D341Med (cell line): ENCODE measurements at regions not wholly inside any gene's neighbourhood (a gene's known extent, or its start where the extent isn't known, plus 50 kb on each side); places are given as distances from the start of the nearest gene placed in this dataset.

ENCODE experiments used
- DNase-seq: peaks from one replicate; pipeline ENCODE4 v3.0.0; 2012; ENCODE audit warnings: low spot score

- DNase-seq: no peak
Observed at GRCh38 chr7:137172105-137172590, 171.4 kb downstream of the PTN start.

DNA sequence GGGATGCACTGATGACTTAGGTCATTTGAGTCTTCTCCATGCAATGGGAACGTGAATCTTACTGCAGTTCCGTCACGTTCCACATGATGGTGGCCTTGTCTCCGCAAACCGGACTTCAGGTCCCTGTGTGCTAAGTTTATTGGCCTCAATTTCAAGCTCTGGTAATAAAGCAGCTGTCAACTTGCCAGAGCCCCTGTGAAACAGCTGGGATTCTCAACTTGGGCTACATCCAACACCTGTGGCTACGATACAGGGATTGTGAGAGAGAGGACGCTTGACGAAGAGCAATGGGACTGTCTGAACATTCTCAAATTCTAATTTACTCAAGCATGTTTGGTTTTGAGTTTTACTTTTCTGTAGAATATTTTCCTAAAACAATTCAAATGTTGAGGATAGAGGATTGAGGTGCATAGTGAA is 174.2 kb downstream of the PTN start:
- peak; percentile 69 for DNase-seq

DNA sequence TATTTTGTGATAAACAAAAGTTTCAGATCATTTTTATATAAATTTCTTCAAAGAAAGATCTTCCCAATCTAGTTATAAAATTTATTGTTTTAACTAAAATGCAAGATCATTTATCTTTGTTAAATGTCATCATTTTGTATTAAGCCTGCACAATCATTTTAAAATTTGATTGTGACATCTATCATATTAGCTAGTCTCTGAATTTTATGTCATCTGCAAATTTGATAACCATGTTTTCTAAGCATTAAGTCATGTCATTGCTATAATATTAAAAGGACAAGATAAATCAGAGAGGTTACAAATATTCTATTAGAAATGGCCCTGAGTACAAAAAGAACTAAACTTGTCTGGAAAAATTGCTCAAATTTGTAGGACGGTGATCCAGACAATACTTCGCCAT is 175.9 kb downstream of the PTN start:
- no peak for DNase-seq

DNA sequence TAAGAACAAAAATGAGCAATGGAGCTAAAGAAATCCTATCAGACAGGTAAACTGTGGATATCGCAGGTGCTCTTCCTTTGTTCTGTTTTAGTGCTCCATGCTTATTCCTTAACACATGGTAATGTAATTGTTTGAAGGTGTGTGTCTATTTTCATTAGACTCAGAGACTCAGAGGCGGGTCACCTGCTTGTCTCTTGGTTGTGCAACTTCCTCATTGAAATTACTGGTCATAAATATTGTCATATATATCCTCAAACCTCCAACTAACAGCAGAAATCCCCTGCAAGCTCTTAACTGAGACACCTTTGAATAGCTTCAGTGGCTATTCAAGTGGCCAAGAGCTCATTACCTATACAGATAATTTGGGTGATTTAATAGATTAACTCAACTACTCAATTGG is 177.2 kb downstream of the PTN start:
- DNase-seq: no peak

GRCh38 chr7:137165786-137166185 is 177.7 kb downstream of the PTN start:
- DNase-seq: no peak

- no peak for DNase-seq
Observed at GRCh38 chr7:137165241-137165640, 178.3 kb downstream of the PTN start.

DNA sequence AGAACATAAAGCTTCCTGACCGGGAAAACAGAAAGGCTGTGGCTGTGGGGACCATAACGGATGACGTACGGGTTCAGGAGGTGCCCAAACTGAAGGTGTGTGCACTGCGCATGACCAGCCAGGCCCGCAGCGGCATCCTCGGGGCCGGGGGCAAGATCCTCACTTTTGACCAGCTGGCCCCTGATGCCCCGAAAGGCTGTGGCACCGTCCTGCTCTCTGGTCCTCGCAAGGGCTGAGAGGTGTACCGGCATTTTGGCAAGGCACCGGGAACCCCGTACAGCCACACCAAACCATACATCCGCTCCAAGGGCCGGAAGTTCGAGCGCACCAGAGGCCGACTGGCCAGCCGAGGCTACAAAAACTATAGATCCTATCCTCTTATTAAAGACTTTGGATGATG is 179.3 kb downstream of the PTN start:
- DNase-seq: no peak

DNA sequence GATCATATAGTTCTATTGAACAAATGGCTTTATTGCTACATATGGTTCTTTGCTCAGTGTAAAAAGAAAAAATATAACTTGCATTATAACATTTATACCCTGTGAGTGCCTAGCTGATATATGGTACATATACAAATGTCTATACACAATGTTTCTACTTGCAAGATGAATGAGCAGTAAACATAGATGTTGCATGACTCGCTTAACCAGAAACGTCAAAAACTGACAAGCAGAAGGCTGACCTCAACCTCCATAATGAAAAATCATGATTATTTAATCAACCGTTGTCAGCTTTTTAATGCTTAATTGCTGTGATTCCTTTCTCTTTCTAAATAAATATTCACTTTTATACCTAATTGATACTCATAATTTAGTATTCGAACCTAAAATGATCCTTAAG is 183.3 kb downstream of the PTN start:
- DNase-seq: no peak

GRCh38 chr7:137157256-137157655 is 186.3 kb downstream of the PTN start:
- DNase-seq: no peak

- DNase-seq: no peak
Observed at GRCh38 chr7:137151690-137152052, 191.9 kb downstream of the PTN start.

DNA sequence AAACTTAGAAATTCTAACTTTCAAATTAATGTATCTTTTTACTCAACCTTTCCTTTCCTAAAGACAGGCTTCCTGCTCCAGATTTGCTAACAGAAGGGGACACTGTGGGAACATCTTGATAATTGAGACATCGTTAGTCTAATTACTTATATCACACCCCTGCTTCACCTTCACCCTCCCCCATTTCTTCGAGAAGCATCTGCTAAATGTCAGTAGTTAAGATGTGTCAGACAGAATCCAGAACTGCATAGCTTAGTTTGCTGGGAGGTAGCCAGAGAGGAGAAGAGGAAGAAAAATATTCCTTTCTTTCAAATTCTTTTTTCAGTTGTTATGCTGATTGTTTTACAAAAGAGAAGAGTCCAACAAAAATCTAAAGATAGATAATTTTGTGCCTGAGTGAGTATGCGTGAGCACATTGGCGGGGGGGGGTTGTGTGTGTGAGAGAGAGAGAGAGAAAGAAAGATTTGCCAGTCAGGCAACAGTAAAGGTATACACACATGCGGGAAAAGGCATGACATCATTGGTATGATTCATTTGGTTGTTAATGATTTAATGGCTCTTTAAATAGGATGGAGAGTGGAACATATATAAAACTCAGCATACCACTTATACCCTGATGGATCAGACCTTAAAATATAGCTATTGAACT is 192.4 kb downstream of the PTN start:
- no peak for DNase-seq

DNA sequence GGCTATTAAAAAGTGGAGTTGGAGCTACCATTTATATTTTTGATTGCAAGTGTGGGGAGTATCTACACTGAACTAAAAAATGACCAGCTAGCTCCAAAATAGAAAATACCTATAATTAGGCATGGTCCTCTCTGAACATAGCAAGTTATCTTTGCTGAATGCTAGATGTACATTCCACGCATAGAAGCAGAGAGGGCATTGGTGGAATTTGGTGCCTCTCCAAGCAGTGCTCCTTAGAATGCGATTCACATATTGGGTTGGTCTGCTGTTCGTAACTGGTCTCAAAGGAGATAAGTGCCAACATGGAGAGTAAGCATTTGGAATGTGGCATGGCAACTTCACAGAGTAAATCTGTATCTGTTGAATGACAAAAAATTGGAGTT is 196.2 kb downstream of the PTN start:
- DNase-seq: no peak

- DNase-seq: no peak
Observed at GRCh38 chr7:137146552-137147337, 196.8 kb downstream of the PTN start.

GRCh38 chr7:137146012-137146455 is 197.5 kb downstream of the PTN start:
- no peak for DNase-seq

- DNase-seq: no peak
Observed at GRCh38 chr7:137142376-137142775, 201.2 kb downstream of the PTN start.

- no peak for DNase-seq
Observed at GRCh38 chr7:137135654-137136350, 207.7 kb downstream of the PTN start.

DNA sequence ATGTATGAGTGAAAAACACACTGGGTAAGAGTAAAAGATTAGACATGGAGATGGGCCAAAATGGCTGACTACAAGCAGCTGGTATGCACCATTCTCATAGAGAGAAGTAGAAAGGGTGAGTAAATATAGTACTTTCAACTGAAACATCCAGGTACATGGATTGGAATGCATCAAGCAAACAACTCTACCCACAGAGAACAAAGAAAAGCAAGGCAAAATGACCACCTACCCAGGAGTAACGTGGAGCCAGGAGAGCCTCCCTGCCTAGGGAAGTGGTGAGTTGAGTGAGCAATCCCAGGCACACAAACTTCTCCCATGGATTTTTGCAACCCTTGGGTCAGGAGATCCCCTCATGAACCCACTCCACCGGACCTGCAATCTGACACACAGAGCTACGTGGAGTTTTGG is 212.8 kb downstream of the PTN start:
- DNase-seq: no peak

GRCh38 chr7:137129025-137129424 is 214.5 kb downstream of the PTN start:
- DNase-seq: no peak

GRCh38 chr7:137127806-137128205 is 215.7 kb downstream of the PTN start:
- DNase-seq: no peak

DNA sequence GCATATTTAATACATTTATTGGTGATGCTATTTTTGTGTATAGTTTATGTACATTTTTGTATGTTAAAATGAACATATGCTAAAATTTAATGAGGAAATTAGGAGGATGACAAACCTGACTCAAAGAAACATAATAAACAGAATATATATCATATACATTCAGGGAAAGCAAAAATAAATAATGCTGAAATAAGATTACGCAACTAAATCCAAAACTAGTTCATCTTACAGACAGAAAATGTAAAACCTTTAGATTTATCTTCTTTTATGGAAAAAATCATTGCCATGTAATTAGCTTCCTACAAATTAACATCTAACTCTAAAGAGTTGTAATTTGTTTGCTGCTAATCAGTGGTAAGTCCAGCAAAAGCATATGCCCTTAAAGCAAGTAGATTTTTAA is 216.5 kb downstream of the PTN start:
- DNase-seq: no peak

GRCh38 chr7:137122145-137122544 is 221.4 kb downstream of the PTN start:
- DNase-seq: no peak

DNA sequence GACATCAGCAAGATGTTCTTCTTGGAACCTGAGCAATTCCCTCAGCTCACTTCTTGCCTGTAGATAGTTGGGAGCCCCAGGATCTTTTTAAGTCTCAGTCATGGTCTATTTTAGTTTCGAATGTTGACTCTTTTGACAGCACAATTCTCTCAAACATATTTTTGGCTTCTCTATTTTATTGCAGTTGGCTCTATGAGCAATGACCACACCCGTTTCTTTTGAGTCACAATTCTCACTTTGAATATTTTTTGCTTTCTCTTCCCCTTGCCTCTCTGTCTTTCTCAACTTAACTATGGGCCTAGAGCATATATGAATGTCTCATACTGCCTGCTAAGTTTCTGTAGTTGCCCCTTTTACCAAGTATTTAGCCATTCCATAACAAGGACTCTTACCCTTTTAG is 222.8 kb downstream of the PTN start:
- DNase-seq: no peak

GRCh38 chr7:137110535-137110934 is 233.0 kb downstream of the PTN start:
- DNase-seq: no peak
